Renal pelvis (tissue), 1 donor: ENCODE measurements at regions not wholly inside any gene's neighbourhood (a gene's known extent, or its start where the extent isn't known, plus 50 kb on each side); places are given as distances from the start of the nearest gene placed in this dataset.

Experiments
- DNase-seq: peaks from one replicate; pipeline ENCODE4 v3.0.0-alpha.2; 2013

- DNase-seq, result no peak
These were observed 429.4 kb upstream of the PTBP2 start for GRCh38 chr1:96292141-96292540.

GRCh38 chr1:96296991-96297390, 424.6 kb upstream of the PTBP2 start:
- DNase-seq, result no peak

- no peak for DNase-seq
These were observed 414.6 kb upstream of the PTBP2 start for GRCh38 chr1:96306809-96307560.

- no peak for DNase-seq
These were observed 413.3 kb upstream of the PTBP2 start for GRCh38 chr1:96308314-96308713.

GRCh38 chr1:96309783-96310182, 411.8 kb upstream of the PTBP2 start:
- no peak for DNase-seq

- no peak for DNase-seq
These were observed 408.4 kb upstream of the PTBP2 start for GRCh38 chr1:96313216-96313615.

GRCh38 chr1:96329121-96329520, 392.5 kb upstream of the PTBP2 start:
- DNase-seq, result no peak

GRCh38 chr1:96331596-96331995, 390.0 kb upstream of the PTBP2 start:
- DNase-seq, result no peak

- DNase-seq, result no peak
These were observed 387.9 kb upstream of the PTBP2 start for GRCh38 chr1:96333522-96334235.

GRCh38 chr1:96334236-96334557, 387.4 kb upstream of the PTBP2 start:
- DNase-seq, result no peak

GRCh38 chr1:96338622-96339021, 383.0 kb upstream of the PTBP2 start:
- no peak for DNase-seq

- no peak for DNase-seq
These were observed 380.9 kb upstream of the PTBP2 start for GRCh38 chr1:96340686-96341085.

- DNase-seq, result no peak
These were observed 374.9 kb upstream of the PTBP2 start for GRCh38 chr1:96346719-96347118.

- no peak for DNase-seq
These were observed 371.7 kb upstream of the PTBP2 start for GRCh38 chr1:96349896-96350295.

GRCh38 chr1:96352733-96353132, 368.9 kb upstream of the PTBP2 start:
- DNase-seq, result no peak

- no peak for DNase-seq
These were observed 366.1 kb upstream of the PTBP2 start for GRCh38 chr1:96355521-96355920.

GRCh38 chr1:96355961-96356360, 365.6 kb upstream of the PTBP2 start:
- DNase-seq, result no peak

GRCh38 chr1:96357141-96357765, 364.3 kb upstream of the PTBP2 start:
- DNase-seq, result no peak

GRCh38 chr1:96358057-96358456, 363.5 kb upstream of the PTBP2 start:
- DNase-seq, result no peak

- no peak for DNase-seq
These were observed 361.4 kb upstream of the PTBP2 start for GRCh38 chr1:96360036-96360795.

GRCh38 chr1:96361271-96361856, 360.2 kb upstream of the PTBP2 start:
- DNase-seq, result no peak

- DNase-seq, result no peak
These were observed 359.6 kb upstream of the PTBP2 start for GRCh38 chr1:96361961-96362360.
